Right lobe of liver (tissue), 6 donors: ENCODE measurements at regions not wholly inside any gene's neighbourhood (a gene's known extent, or its start where the extent isn't known, plus 50 kb on each side); places are given as distances from the start of the nearest gene placed in this dataset.

Experiments used
- ATAC-seq, 4 donors: fragments of 200-7000 bp; cut with Tn5 transposase; one replicate each; pipeline ENCODE4 v1.9.1; 2020; ENCODE audit warnings: mild to moderate bottlenecking in 4 of 4, moderate library complexity in 4 of 4
- DNase-seq, 3 donors: peaks; one replicate each; pipeline ENCODE4 v3.0.0-alpha.2; 2020
- H3K27ac ChIP-seq, 3 donors: fragments of 200-600 bp; one replicate each; pipeline ENCODE4 v1.8.0; 2022
- H3K27me3 ChIP-seq, 2 donors: fragments of 200-600 bp; one replicate each; pipeline ENCODE4 v1.8.0; 2022
- H3K36me3 ChIP-seq, 4 donors: fragments of 200-600 bp; sonication (generic) in 1 of 4; one replicate each; pipeline versions ENCODE4 v1.5.1 to v1.8.0; 2017 to 2022; ENCODE audit warnings: control low read depth in 1 of 4
- H3K4me1 ChIP-seq, 4 donors: fragments of 200-600 bp; sonication (generic) in 1 of 4; one replicate each; pipeline versions ENCODE4 v1.5.1 to v1.8.0; 2017 to 2022; ENCODE audit warnings: control low read depth in 1 of 4
- H3K4me3 ChIP-seq, 3 donors: fragments of 200-600 bp; one replicate each; pipeline ENCODE4 v1.8.0; 2022
- H3K9me3 ChIP-seq, 4 donors: fragments of 200-600 bp; sonication (generic) in 1 of 4; one replicate each; pipeline versions ENCODE4 v1.5.1 to v1.8.0; 2017 to 2022; ENCODE audit warnings: control low read depth in 1 of 4
- CTCF ChIP-seq, 4 donors: fragments of 200-600 bp in 3 of 4; fragments of 450-650 bp in 1 of 4; IDR thresholded peaks; one replicate each; pipeline versions ENCODE4 v1.5.1 to v1.8.0; 2016 to 2022; ENCODE audit warnings: antibody characterized with exemption in 4 of 4, mild to moderate bottlenecking in 2 of 4
- POLR2A ChIP-seq: fragments of 450-650 bp; IDR thresholded peaks from one replicate; pipeline ENCODE4 v1.6.1; 2017; ENCODE audit warnings: antibody characterized with exemption, mild to moderate bottlenecking
- WGBS: methylation state at CpG from one replicate; pipeline ENCODE4 v1.1.6; 2018; ENCODE audit warnings: low coverage, low lambda C conversion rate; ENCODE audit not compliant: insufficient coverage; ENCODE audit errors: missing lambda C conversion rate; 5-methylcytosine and 5-hydroxymethylcytosine counted together
- intact Hi-C, 2 donors: fragments of 100-400 bp; cut with DNase I; formaldehyde crosslinking; loops; one replicate each; pipeline versions ENCODE4 v1.11.2 to v1.14.1; 2022
- donor health status: DM: no; HTN: yes; CAD: no.
- donor health status: DM: no; HTN: no; CAD: no.
- donor health status: DM: no; HTN: no; CAD: no.
- donor health status: DM: no; HTN: yes; CAD: no.
- donor health status: DM: no; HTN: yes; CAD: no.

GRCh38 chr13:67735651-67736050, 505.5 kb upstream of the PCDH9 start:
- Histone ChIP-seq H3K4me3 (no peak overlapping the region), H3K27me3 (no peaks in the 10 kb centered on the region), H3K36me3 (no peaks in the 10 kb centered on the region), H3K4me1 (no peaks in the 10 kb centered on the region), H3K27ac (no peak overlapping the region), H3K9me3 (no peaks in the 10 kb centered on the region)
- intact Hi-C loops = no loop called here
- 80% methylated on average over 1 of the region's 1 CpG for WGBS
- DNase-seq (no peak), ATAC-seq (no peak)
- no peak for TF ChIP-seq POLR2A
- TF ChIP-seq CTCF (IDR thresholded peaks at IDR 0.05) = no peak

GRCh38 chr13:67726979-67727378, 496.8 kb upstream of the PCDH9 start:
- Histone ChIP-seq H3K27me3 (no peaks in the 10 kb centered on the region), H3K4me3 (no peak overlapping the region), H3K9me3 (no peaks in the 10 kb centered on the region), H3K4me1 (no peaks in the 10 kb centered on the region), H3K36me3 (no peaks in the 10 kb centered on the region), H3K27ac (no peak overlapping the region)
- DNase-seq = peak; percentile 17 to 63 (median 60)
- intact Hi-C loops = no loop called here
- TF ChIP-seq POLR2A (no peak), CTCF (IDR thresholded peaks at IDR 0.05) (no peak)
- WGBS = 22% methylated on average over 1 of the region's 3 CpGs
- ATAC-seq = peak; percentile 49 to 92 (median 77)

- H3K27me3 ChIP-seq = no peaks in the 10 kb centered on the region
- WGBS = 40% methylated on average over 2 of the region's 2 CpGs
- DNase-seq = no peak
Observed at GRCh38 chr13:67725999-67726398, 495.9 kb upstream of the PCDH9 start.

GRCh38 chr13:67713571-67713970, 483.4 kb upstream of the PCDH9 start:
- Histone ChIP-seq H3K4me1 (no peaks in the 10 kb centered on the region), H3K4me3 (no peak overlapping the region), H3K9me3 (no peaks in the 10 kb centered on the region), H3K27me3 (no peaks in the 10 kb centered on the region), H3K36me3 (no peaks in the 10 kb centered on the region), H3K27ac (no peak overlapping the region)
- intact Hi-C loops = no loop called here
- WGBS = 12% methylated on average over 1 of the region's 1 CpG
- no peak for ATAC-seq
- no peak for DNase-seq
- no peak for TF ChIP-seq CTCF (IDR thresholded peaks at IDR 0.05)

More at GRCh38 chr13:67725999-67726398, 495.9 kb upstream of the PCDH9 start:
- Histone ChIP-seq H3K9me3 (no peaks in the 10 kb centered on the region), H3K36me3 (no peaks in the 10 kb centered on the region), H3K4me1 (no peaks in the 10 kb centered on the region), H3K27ac (no peak overlapping the region), H3K4me3 (no peak overlapping the region)
- TF ChIP-seq POLR2A (no peak), CTCF (IDR thresholded peaks at IDR 0.05) (no peak)
- intact Hi-C loops = no loop called here
- no peak for ATAC-seq

- no peaks in the 10 kb centered on the region for H3K4me1 ChIP-seq
- DNase-seq (no peak), ATAC-seq (no peak)
- no peaks in the 10 kb centered on the region for H3K36me3 ChIP-seq
- intact Hi-C loops = no loop called here
- no peak overlapping the region for H3K27ac ChIP-seq
- 44% methylated on average over 3 of the region's 3 CpGs for WGBS
- TF ChIP-seq CTCF (IDR thresholded peaks at IDR 0.05) = no peak
- no peak for TF ChIP-seq POLR2A
- no peak overlapping the region for H3K4me3 ChIP-seq
- no peaks in the 10 kb centered on the region for H3K27me3 ChIP-seq
- H3K9me3 ChIP-seq = no peaks in the 10 kb centered on the region
Observed at GRCh38 chr13:67696775-67697174, 466.6 kb upstream of the PCDH9 start.
